Fibroblast of lung (primary cell): ENCODE measurements at regions not wholly inside any gene's neighbourhood (a gene's known extent, or its start where the extent isn't known, plus 50 kb on each side); places are given as distances from the start of the nearest gene placed in this dataset.

Experiments
- DNase-seq, 2 donors: peaks; one replicate each; pipeline versions ENCODE4 v3.0.0 to v3.0.0-alpha.2; 2010; ENCODE audit warnings: low read depth in 2 of 2
- H2AFZ ChIP-seq: 2 replicates; pipeline ENCODE4 v1.5.1; 2012; ENCODE audit warnings: low read length, control low read depth, inconsistent platforms
- H3K27ac ChIP-seq: 2 replicates; pipeline ENCODE4 v1.5.1; 2011; ENCODE audit warnings: low read length, control low read depth; ENCODE audit not compliant: insufficient read depth
- H3K27me3 ChIP-seq: 2 replicates; pipeline ENCODE4 v1.5.1; 2011; ENCODE audit warnings: mild to moderate bottlenecking, low read length; ENCODE audit not compliant: control insufficient read depth, insufficient read depth
- H3K36me3 ChIP-seq: 2 replicates; pipeline ENCODE4 v1.5.1; 2011; ENCODE audit warnings: low read length; ENCODE audit not compliant: control insufficient read depth, insufficient read depth
- H3K4me1 ChIP-seq: 2 replicates; pipeline ENCODE4 v1.5.1; 2011; ENCODE audit warnings: low read length; ENCODE audit not compliant: control insufficient read depth, insufficient read depth; ENCODE audit errors: extremely low read depth
- H3K4me2 ChIP-seq: 2 replicates; pipeline ENCODE4 v1.5.1; 2011; ENCODE audit warnings: low read length, control low read depth; ENCODE audit not compliant: insufficient read depth; ENCODE audit errors: extremely low read depth
- H3K4me3 ChIP-seq, 4 experiments: fragments of 200-600 bp in 1 of 4; sonication (generic) in 1 of 4; replicated peaks in 1 of 4; 2 replicates each; pipeline ENCODE4 v1.5.1; 2011 to 2016; ENCODE audit warnings: low read length in 4 of 4, low read depth in 3 of 4, mild to moderate bottlenecking in 3 of 4, control low read depth in 2 of 4, inconsistent platforms in 1 of 4, mixed read lengths in 1 of 4; ENCODE audit not compliant: insufficient read depth in 1 of 4; ENCODE audit errors: control extremely low read depth in 1 of 4
- H3K79me2 ChIP-seq: 2 replicates; pipeline ENCODE4 v1.5.1; 2012; ENCODE audit warnings: mild to moderate bottlenecking, low read length, inconsistent platforms; ENCODE audit not compliant: control insufficient read depth, insufficient read depth
- H3K9ac ChIP-seq: 2 replicates; pipeline ENCODE4 v1.5.1; 2011; ENCODE audit warnings: mild to moderate bottlenecking, low read length, control low read depth; ENCODE audit not compliant: insufficient read depth
- H3K9me3 ChIP-seq: 2 replicates; pipeline ENCODE4 v1.5.1; 2012; ENCODE audit warnings: low read depth, low read length; ENCODE audit not compliant: control insufficient read depth, insufficient read depth
- H4K20me1 ChIP-seq: 2 replicates; pipeline ENCODE4 v1.5.1; 2011; ENCODE audit warnings: low read length; ENCODE audit not compliant: control insufficient read depth, insufficient read depth; ENCODE audit errors: extremely low read depth
- CTCF ChIP-seq, 2 donors: IDR thresholded peaks in 1 of 2; conservative IDR thresholded peaks in 1 of 2; 1 replicate in 1 of 2; 2 replicates in 1 of 2; pipeline ENCODE4 v1.5.1; 2011 to 2012; ENCODE audit warnings: low read length in 2 of 2, control low read depth in 1 of 2, inconsistent platforms in 1 of 2, low read depth in 1 of 2, mild to moderate bottlenecking in 1 of 2
- EZH2 ChIP-seq: IDR thresholded peaks from 2 replicates; pipeline ENCODE4 v1.5.1; 2012; ENCODE audit warnings: low read length, control low read depth, mild to moderate bottlenecking; ENCODE audit errors: missing control alignments

DNA sequence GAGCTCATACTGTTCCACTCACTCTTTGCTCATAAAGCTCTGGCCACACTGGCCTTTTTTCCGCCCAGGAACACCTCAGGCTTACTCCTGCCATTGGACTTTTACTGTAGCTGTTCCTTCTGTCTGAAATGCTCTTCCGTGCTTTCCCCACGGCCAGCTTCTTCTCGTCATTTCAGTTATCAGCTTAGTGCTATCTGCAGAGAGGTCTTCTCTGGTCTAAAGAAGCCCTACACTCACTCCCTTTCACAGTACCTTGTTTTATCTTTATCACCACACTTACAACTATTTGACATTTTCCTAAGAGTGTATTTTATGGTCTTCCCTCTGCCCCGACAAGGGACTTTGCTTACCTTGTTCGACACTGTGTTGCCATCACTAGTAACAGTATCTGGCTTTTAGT is 388.1 kb upstream of the SPRED2 start:
- H2AFZ ChIP-seq: no peak overlapping the region
- H3K27ac ChIP-seq: no peak overlapping the region
- no peaks in the 10 kb centered on the region for H3K27me3 ChIP-seq
- H3K4me2 ChIP-seq: no peak overlapping the region
- no peaks in the 10 kb centered on the region for H3K9me3 ChIP-seq
- no peaks in the 10 kb centered on the region for H4K20me1 ChIP-seq
- no peaks in the 10 kb centered on the region for H3K36me3 ChIP-seq
- no peak overlapping the region for H3K9ac ChIP-seq
- H3K79me2 ChIP-seq: no peaks in the 10 kb centered on the region
- TF ChIP-seq CTCF (conservative IDR thresholded peaks at IDR 0.05 in 1 of 2, IDR thresholded peaks at IDR 0.05 in 1 of 2; ENCODE audit: low read depth in 1 of 2, low read length in 2 of 2) (no peak), EZH2 (no peak)
- DNase-seq: no peak
- no peaks in the 10 kb centered on the region for H3K4me1 ChIP-seq
- no peak overlapping the region for H3K4me3 ChIP-seq

DNA sequence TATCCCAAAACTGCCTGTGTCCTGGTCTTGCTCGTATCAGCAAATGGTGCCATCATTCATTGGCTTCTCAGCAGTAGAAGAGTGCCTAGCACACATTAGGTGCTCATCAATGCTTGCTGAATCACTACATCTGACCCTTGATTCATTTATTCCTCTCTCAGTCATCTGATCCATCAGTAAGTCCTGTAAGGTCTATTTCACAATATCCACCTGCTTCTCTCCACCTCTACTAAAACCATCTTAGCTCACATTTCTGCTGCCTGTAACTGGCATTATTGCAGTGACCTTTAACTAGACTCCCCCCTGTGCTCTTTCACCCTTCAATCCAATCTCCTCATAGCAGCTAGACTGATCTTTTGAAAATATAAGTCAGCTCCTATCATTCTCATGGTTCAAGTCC is 387.6 kb upstream of the SPRED2 start:
- Histone ChIP-seq H3K9ac (no peak overlapping the region), H4K20me1 (no peaks in the 10 kb centered on the region), H3K27ac (no peak overlapping the region), H3K79me2 (no peaks in the 10 kb centered on the region), H3K4me2 (no peak overlapping the region), H2AFZ (no peak overlapping the region), H3K4me1 (no peaks in the 10 kb centered on the region), H3K4me3 (no peak overlapping the region), H3K36me3 (no peaks in the 10 kb centered on the region), H3K27me3 (no peaks in the 10 kb centered on the region), H3K9me3 (no peaks in the 10 kb centered on the region)
- TF ChIP-seq CTCF (conservative IDR thresholded peaks at IDR 0.05 in 1 of 2, IDR thresholded peaks at IDR 0.05 in 1 of 2; ENCODE audit: low read depth in 1 of 2, low read length in 2 of 2): no peak
- no peak for TF ChIP-seq EZH2
- no peak for DNase-seq

- H3K4me1 ChIP-seq: no peaks in the 10 kb centered on the region
- no peak overlapping the region for H3K4me3 ChIP-seq
- H3K27ac ChIP-seq: no peak overlapping the region
- no peaks in the 10 kb centered on the region for H3K27me3 ChIP-seq
- H3K4me2 ChIP-seq: no peak overlapping the region
- TF ChIP-seq EZH2: no peak
- no peak for TF ChIP-seq CTCF (conservative IDR thresholded peaks at IDR 0.05 in 1 of 2, IDR thresholded peaks at IDR 0.05 in 1 of 2; ENCODE audit: low read depth in 1 of 2, low read length in 2 of 2)
- no peak overlapping the region for H2AFZ ChIP-seq
- H3K9me3 ChIP-seq: no peaks in the 10 kb centered on the region
- H3K79me2 ChIP-seq: no peaks in the 10 kb centered on the region
- peak in 1 of 2 donors; percentile 20 for DNase-seq
- no peaks in the 10 kb centered on the region for H4K20me1 ChIP-seq
- no peaks in the 10 kb centered on the region for H3K36me3 ChIP-seq
- H3K9ac ChIP-seq: no peak overlapping the region
These were observed 386.6 kb upstream of the SPRED2 start for GRCh38 chr2:65818873-65819451.
